ENCODE measurements at regions not wholly inside any gene's neighbourhood (a gene's known extent, or its start where the extent isn't known, plus 50 kb on each side); places are given as distances from the start of the nearest gene placed in this dataset.

DNA sequence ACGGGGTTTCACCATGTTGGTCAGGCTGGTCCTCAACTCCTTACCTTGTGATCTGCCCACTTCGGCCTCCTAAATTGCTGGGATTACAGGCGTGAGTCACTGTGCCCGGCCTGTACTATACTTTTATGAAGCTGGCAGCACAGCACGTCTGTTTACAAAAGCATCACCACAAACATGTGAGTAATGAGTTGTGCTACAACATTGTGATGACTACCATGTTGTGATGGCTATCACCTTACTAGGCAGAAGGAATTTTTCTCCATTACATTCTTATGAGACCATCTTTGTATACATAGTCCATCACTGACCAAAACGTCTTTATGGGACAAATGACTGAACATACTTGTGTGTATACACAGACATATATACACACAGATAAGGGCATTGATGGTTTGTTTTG lies 1019.0 kb downstream of the CDH18 start:
- no peak for TF ChIP-seq POLR2A (IDR thresholded peaks at IDR 0.05)
- TF ChIP-seq, protein P1, sequence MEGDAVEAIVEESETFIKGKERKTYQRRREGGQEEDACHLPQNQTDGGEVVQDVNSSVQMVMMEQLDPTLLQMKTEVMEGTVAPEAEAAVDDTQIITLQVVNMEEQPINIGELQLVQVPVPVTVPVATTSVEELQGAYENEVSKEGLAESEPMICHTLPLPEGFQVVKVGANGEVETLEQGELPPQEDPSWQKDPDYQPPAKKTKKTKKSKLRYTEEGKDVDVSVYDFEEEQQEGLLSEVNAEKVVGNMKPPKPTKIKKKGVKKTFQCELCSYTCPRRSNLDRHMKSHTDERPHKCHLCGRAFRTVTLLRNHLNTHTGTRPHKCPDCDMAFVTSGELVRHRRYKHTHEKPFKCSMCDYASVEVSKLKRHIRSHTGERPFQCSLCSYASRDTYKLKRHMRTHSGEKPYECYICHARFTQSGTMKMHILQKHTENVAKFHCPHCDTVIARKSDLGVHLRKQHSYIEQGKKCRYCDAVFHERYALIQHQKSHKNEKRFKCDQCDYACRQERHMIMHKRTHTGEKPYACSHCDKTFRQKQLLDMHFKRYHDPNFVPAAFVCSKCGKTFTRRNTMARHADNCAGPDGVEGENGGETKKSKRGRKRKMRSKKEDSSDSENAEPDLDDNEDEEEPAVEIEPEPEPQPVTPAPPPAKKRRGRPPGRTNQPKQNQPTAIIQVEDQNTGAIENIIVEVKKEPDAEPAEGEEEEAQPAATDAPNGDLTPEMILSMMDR (IDR thresholded peaks at IDR 0.05), result no peak

Measured in adrenal gland (tissue), 5 donors.